ENCODE measurements at regions not wholly inside any gene's neighbourhood (a gene's known extent, or its start where the extent isn't known, plus 50 kb on each side); places are given as distances from the start of the nearest gene placed in this dataset.

- no peak for TF ChIP-seq CTCF (conservative IDR thresholded peaks at IDR 0.05; ENCODE audit: low read depth, low read length)
These were observed 378.8 kb upstream of the SHH start for GRCh38 chr7:156191090-156191489.

GRCh38 chr7:156185076-156185475 is 372.8 kb upstream of the SHH start:
- no peak for DNase-seq (ENCODE audit: low read depth)
- TF ChIP-seq CTCF (conservative IDR thresholded peaks at IDR 0.05; ENCODE audit: low read depth, low read length) = no peak
- no peak overlapping the region for H3K4me3 ChIP-seq (ENCODE audit: low read depth, low read length)

More at GRCh38 chr7:156191090-156191489, 378.8 kb upstream of the SHH start:
- no peak overlapping the region for H3K4me3 ChIP-seq (ENCODE audit: low read depth, low read length)
- no peak for DNase-seq (ENCODE audit: low read depth)

- no peak for DNase-seq (ENCODE audit: low read depth)
These were observed 371.9 kb upstream of the SHH start for GRCh38 chr7:156184164-156184563.

GRCh38 chr7:156180451-156181229 is 368.4 kb upstream of the SHH start:
- H3K4me3 ChIP-seq (ENCODE audit: low read depth, low read length) = no peak overlapping the region
- DNase-seq (ENCODE audit: low read depth) = no peak
- no peak for TF ChIP-seq CTCF (conservative IDR thresholded peaks at IDR 0.05; ENCODE audit: low read depth, low read length)

More at GRCh38 chr7:156184164-156184563, 371.9 kb upstream of the SHH start:
- no peak for TF ChIP-seq CTCF (conservative IDR thresholded peaks at IDR 0.05; ENCODE audit: low read depth, low read length)
- no peak overlapping the region for H3K4me3 ChIP-seq (ENCODE audit: low read depth, low read length)

GRCh38 chr7:156179872-156180390 is 367.7 kb upstream of the SHH start:
- no peak for TF ChIP-seq CTCF (conservative IDR thresholded peaks at IDR 0.05; ENCODE audit: low read depth, low read length)
- H3K4me3 ChIP-seq (ENCODE audit: low read depth, low read length) = no peak overlapping the region
- no peak for DNase-seq (ENCODE audit: low read depth)

GRCh38 chr7:156178857-156179256 is 366.6 kb upstream of the SHH start:
- no peak for TF ChIP-seq CTCF (conservative IDR thresholded peaks at IDR 0.05; ENCODE audit: low read depth, low read length)

GRCh38 chr7:156178214-156178613 is 366.0 kb upstream of the SHH start:
- no peak for TF ChIP-seq CTCF (conservative IDR thresholded peaks at IDR 0.05; ENCODE audit: low read depth, low read length)
- H3K4me3 ChIP-seq (ENCODE audit: low read depth, low read length) = no peak overlapping the region
- DNase-seq (ENCODE audit: low read depth) = no peak

More at GRCh38 chr7:156178857-156179256, 366.6 kb upstream of the SHH start:
- no peak overlapping the region for H3K4me3 ChIP-seq (ENCODE audit: low read depth, low read length)
- no peak for DNase-seq (ENCODE audit: low read depth)

Data from epithelial cell of proximal tubule (primary cell).